Ishikawa (cell line): ENCODE measurements at regions not wholly inside any gene's neighbourhood (a gene's known extent, or its start where the extent isn't known, plus 50 kb on each side); places are given as distances from the start of the nearest gene placed in this dataset.

Experiments
- CEBPB ChIP-seq: IDR thresholded peaks from 2 replicates; pipeline ENCODE4 v1.6.1; 2012
- CREB1 ChIP-seq: IDR thresholded peaks from 2 replicates; pipeline ENCODE4 v1.6.1; 2012; ENCODE audit warnings: low read depth
- EGR1 ChIP-seq: IDR thresholded peaks from 2 replicates; pipeline ENCODE4 v1.6.1; 2012
- EP300 ChIP-seq: IDR thresholded peaks from 2 replicates; pipeline ENCODE4 v1.6.1; 2012; ENCODE audit warnings: borderline replicate concordance
- FOXM1 ChIP-seq: IDR thresholded peaks from 2 replicates; pipeline ENCODE4 v1.6.1; 2012; ENCODE audit warnings: low read depth, borderline replicate concordance
- MAX ChIP-seq: IDR thresholded peaks from 2 replicates; pipeline ENCODE4 v1.6.1; 2012
- NFIC ChIP-seq: IDR thresholded peaks from 2 replicates; pipeline ENCODE4 v1.6.1; 2012
- RAD21 ChIP-seq: IDR thresholded peaks from 2 replicates; pipeline ENCODE4 v1.6.1; 2012; ENCODE audit warnings: low read depth
- REST ChIP-seq: IDR thresholded peaks from 2 replicates; pipeline ENCODE4 v1.6.1; 2012; ENCODE audit warnings: low read depth, mild to moderate bottlenecking
- TAF1 ChIP-seq: IDR thresholded peaks from 2 replicates; pipeline ENCODE4 v1.6.1; 2012; ENCODE audit warnings: low read depth, mild to moderate bottlenecking
- TEAD4 ChIP-seq: IDR thresholded peaks from 2 replicates; pipeline ENCODE4 v1.6.1; 2012
- YY1 ChIP-seq: IDR thresholded peaks from 2 replicates; pipeline ENCODE4 v1.6.1; 2012; ENCODE audit warnings: low read depth
- ZBTB7A ChIP-seq: IDR thresholded peaks from 2 replicates; pipeline ENCODE4 v1.6.1; 2012; ENCODE audit warnings: low read depth

DNA sequence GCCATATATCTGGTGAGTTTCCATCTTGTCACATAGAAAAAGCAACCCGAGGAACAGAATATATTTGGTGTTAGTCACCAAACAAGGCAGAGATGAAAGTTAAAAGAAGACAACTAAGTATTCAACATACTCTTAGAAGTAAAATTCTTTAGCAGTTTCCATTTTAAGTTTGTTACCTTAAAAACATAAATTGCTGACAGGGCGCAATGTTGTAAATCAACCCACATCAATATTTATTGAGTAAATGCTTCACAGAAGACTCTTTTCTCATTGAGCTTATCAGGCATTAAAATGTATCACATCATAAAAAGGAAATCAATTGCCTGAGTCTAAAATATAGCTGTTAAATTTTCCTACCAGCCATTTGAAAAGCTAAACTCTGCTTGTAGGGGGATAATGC lies 603.0 kb downstream of the FBXO15 start:
- TF ChIP-seq MAX (no peak), EGR1 (no peak), EP300 (no peak), YY1 (no peak), ZBTB7A (no peak), REST (no peak), CEBPB (no peak), RAD21 (no peak), TAF1 (no peak), TEAD4 (no peak), CREB1 (no peak), FOXM1 (no peak), NFIC (no peak)
